Stimulated activated CD8-positive, alpha-beta memory T cell treated with anti-CD3 and anti-CD28 coated beads, Interleukin-7, amount 100 ng/mL, for 48 hours (primary cell): ENCODE measurements at regions not wholly inside any gene's neighbourhood (a gene's known extent, or its start where the extent isn't known, plus 50 kb on each side); places are given as distances from the start of the nearest gene placed in this dataset.

Experiments used
- DNase-seq, 2 donors: peaks; one replicate each; pipeline ENCODE4 v3.0.0-alpha.2; 2020; ENCODE audit warnings: low read depth in 1 of 2; ENCODE audit errors: extremely low read depth in 1 of 2

DNA sequence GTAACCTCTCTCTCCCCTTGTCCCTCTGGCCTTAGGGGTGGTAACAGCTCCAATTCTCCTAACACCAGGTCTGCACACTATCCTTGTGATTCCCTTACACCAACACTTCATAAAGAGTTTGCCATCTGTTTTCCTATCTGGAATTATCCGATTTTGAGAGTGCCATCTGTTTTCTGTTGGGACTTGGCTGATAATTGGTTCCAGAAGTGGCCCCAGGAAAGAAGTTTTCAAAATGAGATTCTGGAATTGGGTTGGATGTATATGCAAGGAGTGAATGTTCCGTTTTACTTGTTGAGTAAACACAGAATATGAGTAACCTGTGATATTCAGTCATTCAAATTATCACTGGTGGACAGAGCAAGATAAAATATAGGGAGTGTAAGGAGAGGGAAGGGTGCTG, 134.1 kb upstream of the HS3ST3A1 start:
- no peak for DNase-seq

DNA sequence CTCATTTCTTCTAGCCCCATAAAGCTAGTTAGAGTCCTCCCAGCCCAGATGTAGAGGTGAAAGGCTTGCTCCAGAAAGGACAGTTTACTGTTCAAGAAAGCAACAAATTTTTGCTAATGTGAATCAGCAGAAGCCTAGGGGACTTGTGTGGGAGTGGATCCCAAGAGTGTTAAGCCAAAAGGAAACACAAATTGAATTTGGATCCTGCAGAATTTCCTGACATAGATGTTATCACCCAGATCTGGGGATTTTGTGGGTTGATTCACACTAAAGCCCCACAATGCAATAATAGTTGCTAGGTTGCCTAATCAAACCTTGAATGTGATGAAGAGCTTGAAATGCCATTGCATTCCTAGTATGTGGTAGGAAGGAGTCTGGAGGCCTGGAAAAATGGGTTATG, 135.2 kb upstream of the HS3ST3A1 start:
- no peak for DNase-seq

DNA sequence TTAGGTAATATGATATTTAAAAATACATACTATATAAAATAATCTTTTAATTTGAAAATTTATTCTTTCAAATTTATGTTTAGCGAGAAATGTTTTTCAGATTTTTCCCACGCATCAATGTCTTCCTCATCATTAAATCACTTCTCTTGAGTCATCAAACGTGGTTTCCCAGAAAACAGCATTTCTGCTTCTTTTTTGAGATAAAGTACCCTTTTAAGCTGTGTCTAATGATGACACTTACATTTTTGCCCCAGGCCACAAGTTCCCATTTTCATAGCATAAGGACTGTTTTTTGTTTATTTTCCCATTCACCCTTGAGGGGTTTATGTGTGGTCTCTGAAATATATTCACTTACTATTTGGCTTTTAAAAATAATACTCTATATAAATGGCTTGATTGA, 139.0 kb upstream of the HS3ST3A1 start:
- no peak for DNase-seq

DNA sequence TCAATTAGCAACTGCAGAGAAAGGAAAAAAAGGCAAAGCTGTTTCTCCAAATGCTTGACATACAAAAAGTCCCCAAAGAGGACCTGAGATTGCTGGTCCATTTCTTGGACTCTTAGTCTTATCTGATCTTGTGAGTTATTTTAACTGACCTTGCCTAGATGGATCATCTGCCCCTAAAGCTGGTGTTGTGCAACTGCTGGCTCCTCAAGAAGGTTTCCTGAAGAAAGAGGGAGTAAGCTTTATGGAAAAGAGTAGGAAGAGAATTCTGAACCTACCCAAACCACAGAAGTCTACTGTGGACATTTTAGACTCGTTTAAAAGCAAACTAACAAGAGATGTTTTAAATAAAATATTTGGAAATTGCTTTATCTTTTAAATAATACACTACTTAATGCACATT, 140.0 kb upstream of the HS3ST3A1 start:
- DNase-seq, result no peak

DNA sequence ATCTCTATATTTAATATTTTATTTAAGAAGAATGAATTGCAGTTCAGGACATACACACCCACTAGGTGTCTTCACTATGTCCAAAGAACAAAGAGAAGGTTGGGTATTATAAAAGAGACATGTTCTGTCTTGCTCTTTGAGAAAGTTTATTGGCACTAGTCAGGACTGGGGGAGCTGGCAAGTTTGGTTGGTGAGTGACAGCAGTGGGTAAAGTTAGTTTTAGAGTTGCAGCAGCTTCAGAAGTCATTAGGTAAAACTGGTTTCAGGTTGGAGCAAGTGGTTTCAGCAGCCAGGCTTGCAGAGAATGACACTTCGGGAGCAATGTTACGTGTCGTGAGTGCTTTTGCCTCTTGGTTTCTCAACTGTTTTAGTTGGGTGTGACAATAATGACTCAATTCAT, 142.2 kb upstream of the HS3ST3A1 start:
- no peak for DNase-seq

DNA sequence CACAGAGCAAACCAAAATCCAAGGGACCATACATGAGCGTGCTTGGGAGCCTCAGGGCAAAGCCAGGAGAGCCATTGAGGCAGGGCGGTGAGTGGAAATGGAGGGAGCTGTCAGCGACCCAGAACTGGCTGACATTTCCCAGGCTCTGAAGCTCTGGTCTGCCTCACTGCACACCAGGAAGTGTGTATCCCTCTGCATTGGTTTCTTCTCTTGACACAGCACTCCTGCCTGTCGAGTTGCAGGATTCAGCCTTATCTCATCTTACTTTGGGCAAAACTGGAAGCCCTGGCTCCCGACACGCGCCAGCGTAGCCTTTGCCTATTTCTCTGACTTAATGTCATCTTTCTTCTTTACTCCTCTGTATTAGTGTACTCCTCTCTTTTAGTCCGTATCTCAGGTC, 144.7 kb upstream of the HS3ST3A1 start:
- DNase-seq, result no peak

DNA sequence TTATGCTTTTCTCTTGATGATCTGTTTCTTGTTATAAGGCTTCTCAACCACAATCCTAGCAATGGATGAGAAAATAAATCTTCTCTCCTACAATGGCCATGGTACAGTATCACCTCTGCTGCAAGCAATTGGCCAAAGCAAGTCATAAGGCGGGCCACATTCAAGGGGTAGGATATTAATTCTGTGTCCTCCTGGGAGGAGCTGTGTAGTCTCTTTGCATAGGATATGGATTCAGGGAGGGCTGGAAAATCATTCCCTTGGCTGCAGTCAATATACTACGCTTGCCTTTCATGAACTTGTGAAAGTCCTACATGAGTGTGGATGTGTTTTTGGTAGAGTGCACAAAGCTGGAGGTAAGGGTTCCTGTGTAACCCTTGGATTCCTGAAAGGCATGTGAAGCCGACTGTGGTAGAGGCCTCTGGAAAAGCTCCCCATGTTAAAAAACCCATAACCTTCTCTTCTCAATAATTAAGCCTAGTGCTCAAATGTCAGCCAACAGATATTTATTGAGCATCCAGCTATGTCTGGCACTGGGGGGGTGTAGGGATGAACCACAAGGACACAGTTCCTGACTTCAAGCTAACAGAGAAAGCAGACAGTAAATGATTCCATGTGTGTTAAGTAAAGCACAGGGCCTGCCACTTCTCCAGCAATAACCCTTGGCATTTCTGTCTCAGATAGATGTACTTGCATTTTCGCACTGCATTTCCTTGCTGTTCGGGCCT, 147.6 kb upstream of the HS3ST3A1 start:
- no peak for DNase-seq

DNA sequence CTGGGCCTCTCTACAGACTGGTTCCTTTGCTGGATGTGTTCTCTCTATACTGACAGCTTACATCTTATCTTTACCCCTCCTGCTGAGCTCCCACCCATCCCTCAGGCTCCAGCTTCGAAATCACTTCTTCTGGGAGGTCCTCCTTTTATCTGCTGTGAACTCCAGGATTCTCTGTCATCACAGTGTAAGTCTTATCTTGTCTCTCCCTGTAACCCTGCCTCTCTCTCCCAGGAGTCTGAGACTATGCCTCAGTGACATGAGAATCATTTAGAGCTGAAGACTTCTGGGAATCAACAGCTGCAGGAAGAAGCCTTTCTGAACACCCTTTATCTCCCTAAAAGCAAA, 148.1 kb upstream of the HS3ST3A1 start:
- no peak for DNase-seq

DNA sequence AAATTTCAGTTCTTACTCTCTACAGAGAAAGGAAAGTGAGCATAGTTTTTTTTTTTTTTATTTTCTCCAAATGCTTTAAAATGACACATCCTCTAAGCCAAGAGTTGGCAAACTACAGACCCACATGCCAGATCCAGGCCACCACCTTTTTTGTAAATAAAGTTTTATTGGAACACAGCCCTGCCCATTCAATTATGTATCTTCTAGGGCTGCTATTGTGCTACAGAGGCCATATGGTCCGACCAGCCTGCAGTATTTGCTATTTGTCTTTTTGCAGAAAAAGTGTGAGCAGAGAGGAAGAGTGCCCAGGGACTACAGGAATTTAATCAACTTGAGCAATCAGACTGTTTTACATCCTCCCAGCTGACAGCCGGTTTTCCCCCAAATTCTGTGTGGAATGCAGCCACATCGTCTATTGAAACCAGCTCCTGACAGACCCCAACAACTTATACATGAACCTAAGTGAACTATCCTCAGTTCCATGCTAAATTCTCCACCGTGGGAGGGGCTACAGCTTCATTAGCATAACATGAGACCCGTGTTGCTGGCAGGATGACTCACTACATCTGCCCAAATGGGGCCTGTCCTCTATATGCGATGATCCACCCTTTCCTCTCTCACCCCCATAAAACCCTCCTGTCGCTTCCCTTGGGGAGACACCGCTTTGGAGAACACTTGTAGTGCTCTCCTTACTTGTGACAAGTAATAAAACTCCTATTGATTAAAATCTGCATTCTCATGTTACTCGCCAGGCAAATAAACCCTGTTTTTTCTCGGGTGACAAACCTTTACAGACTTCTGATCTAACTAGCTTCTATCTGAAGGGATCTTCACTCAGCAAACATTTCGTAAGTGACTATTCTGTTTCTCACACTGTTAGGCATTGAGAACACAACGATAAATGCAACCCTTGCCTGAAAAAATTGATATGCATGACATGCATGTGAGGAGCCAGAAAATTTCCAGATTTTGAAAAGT, 149.4 kb upstream of the HS3ST3A1 start:
- DNase-seq, result no peak

DNA sequence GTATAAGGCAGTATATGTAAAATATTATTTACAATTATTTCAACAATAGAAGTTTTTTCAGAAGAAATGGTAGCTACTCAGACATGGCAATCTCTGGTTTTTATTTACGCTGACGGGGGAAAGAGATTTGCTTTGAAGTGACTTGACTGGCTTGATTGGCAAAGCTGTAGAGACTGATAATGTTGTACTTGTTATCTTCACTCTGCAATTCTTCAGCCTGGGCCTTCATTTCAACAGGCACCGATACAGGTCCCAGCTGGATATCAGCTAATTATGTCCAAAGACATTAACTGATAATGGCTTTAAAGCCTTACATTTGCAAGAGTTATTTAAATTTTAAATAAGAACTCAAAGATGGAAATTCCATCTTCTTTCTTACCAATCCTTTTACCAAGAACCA, 151.4 kb upstream of the HS3ST3A1 start:
- no peak for DNase-seq

DNA sequence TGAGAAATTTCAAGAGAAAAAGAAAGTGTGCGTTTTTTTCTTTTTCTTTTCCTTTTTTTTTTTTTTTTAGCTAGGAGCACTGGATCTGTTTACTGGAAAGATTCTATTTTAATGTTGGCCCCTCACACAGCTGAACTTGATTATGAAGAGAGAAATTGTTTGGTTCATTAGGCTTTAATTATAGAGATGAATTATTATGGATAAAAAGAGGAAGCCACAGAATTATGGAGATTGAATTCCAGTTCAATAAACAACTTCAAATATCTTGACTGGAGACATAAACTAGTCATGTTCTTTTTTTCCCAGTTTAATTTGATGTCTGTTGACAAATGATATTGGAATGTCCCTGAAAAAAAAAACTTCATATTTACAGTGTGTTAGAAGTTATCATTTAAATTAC, 152.0 kb upstream of the HS3ST3A1 start:
- DNase-seq, result no peak

DNA sequence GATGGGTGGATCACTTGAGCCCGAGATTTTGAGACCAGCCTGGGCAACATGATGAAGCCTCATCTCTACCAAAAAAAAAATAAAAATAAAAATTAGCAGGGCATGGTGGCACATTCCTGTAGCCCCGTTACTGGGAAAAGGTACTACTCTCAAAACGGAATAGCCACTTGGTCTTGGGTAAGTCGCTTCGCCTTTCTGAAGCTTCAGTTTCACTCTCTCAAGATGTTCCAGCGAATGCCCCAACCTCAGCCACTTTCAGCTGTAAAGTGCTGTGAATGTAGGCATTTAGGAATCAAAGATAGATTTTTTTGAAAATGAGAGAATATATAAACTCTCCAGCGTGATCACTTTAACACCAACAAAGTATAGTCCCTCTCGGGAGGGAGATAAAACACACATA, 154.1 kb upstream of the HS3ST3A1 start:
- no peak for DNase-seq

DNA sequence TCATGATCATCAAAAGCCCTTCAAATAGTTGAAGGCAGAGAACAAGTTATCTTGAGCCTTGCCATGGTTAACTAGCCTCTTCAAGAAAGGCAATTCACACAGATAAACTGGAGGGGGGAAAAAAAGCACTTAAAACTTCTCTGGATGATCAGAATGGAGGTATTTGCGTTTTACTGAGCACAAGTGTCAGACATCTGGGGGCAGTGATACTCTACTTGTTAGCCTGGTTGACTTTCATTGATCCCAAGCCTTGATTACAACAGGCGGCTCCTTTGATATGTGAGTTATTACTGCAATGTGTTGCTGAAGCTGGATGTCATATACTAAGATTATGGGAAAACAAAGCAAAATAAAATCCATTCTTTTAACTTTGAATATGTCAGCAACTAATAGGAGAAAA, 155.0 kb upstream of the HS3ST3A1 start:
- no peak for DNase-seq

DNA sequence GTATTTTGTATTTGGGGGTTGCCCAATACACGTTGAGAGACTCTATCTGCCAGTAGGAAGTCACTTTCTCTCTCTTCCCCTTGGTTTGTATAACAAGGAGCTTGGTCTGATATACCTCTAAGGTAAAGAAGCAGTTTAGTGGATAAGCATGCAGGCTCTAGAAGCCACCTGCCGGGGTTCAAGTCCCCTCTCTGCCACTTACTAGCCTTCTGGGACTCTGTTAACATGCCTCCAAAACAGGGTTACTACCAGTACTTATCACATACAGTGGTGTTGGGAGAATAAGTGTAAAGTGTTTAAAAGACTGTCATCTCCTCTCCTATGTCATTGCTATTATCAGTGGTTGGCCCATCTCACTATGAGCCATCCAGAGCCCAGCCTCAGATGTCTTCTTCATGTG, 156.1 kb upstream of the HS3ST3A1 start:
- DNase-seq, result no peak

DNA sequence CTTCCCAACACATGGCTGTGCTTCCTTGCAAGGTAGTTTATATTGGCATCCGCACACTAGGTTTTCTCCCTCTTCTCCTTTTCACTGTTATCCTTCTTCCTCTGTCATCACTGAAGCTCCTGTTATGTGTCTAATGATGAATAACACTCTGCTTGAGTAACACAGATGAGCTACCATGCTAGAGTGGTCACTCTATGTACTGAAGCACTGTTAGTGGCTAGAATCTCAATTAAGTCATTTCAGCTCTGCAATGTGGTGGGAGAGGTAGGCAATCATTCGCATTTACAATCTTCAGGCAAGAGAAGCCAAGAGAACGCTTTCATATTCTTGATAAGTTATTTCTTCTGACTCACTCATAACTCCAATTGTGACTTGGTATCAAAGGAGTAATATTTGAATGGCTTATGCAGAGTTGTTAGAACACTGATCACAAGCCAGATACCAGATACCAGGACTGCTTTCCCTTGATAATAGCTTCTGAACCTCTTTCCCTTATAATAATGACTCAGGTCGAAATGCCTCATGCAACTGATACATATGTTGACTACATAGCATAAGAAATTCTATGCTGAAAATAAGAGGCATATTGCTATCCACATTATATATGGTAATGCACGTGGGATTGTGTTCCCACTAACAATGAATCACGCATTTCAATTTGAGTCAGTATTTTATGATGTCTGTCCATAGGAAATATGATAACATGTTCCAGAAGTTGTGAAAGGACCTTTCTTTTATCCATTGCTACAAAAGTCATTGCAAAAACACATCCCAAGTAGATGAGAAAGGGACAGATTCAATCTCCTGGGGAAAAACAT, 158.0 kb upstream of the HS3ST3A1 start:
- no peak for DNase-seq

DNA sequence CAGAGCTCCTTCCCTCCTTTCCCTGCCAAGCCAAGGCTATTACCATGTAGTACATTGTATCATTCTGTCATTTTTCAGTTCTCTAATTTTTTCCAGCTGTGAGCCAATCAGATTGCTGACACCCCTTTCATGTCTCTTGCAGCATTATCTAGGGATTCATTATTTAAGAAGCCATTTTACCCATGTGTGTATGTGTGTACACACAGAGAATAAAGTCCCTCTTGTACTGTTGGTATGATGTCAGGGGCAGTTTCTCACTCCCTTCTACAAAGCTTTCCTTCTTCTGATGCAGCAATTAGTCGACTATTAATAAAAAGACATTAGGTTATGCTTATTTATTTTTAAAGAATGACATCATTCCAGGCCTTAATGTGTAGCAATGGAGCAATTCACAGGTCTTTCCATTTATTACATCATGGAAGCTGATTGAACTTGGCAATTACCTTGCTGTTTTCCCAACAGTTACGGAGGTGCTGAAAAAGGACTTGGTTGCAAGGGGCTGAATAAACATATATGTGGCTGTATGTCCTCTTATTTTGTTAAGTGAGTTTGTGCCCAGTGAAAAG, 159.4 kb upstream of the HS3ST3A1 start:
- no peak for DNase-seq

DNA sequence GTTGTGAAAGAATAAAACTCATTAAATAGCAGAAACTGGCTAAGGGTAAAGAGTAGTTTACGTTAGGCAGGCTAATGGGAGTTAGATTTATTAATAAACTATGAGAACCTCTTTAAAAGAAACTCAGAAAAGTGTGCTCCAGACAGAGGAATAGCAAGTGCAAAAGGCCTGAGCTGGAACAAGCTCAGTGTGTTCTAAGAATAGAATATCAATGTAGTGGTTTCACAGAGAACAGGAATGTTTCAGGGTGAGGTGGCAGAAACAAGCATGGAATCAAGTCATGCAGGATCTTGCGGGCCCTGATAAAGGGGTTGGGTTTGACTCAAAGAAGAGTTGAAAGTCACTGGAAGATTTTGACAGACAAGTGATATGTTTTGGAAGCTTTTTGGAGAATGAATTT, 164.0 kb upstream of the HS3ST3A1 start:
- no peak for DNase-seq

DNA sequence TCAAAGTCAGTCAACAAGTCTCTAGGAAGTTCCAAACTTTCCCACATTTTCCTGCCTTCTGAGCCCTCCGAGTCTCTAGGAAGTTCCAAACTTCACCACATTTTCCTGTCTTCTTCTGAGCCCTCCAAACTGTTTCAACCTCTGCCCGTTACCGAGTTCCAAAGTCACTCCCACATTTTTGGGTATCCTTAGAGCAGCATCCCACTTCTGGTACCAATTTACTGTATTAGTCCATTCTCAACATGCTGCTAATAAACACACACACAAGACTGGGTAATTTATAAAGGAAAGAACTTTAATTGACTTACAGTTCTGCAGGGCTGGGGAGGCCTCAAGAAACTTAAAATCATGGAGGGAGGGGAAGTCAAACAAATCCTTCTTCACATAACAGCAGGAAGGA, 169.0 kb upstream of the HS3ST3A1 start:
- DNase-seq, result no peak

DNA sequence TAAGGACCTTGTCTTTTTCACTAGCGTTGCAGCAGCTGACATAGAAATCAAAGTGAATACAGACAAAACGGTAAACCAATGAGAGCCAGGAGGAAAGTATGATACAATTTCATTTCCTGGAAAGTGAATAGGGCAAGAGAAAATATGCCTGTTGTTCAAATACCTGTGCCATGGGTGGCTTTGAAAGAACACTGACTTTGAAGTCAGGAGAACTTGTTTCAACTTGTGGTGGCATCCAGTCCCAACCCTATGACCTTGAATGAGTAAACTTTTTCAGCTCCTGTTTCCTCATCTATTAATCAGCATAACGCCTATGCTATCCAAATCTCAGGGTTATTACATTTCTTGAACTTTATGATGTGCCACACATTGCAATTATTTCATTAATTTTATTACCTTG, 173.7 kb upstream of the HS3ST3A1 start:
- no peak for DNase-seq

DNA sequence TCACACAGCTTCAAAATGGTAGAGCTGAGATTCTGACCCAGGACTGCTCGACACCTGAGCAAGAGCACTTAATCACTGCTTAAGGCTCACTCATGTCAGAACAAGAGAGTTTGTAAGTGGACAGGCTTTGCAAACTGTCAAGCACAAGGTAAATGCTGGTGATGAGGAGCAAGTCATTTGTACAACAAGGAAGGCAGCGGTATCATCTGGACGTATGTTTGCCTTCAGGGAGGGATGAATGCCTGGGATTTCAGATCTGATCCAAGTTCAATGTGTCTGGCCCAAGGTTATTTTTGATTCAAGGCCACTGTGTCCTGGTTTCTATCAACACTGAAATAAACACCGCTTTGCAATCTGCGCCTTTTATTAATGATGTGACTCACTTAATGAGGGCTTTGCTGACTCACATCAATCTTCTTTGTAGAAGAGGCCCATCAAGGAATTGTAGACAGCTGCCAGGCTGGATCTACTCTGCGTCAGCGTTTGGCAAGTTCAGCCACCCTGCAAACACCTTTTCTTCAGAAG, 174.4 kb upstream of the HS3ST3A1 start:
- no peak for DNase-seq

DNA sequence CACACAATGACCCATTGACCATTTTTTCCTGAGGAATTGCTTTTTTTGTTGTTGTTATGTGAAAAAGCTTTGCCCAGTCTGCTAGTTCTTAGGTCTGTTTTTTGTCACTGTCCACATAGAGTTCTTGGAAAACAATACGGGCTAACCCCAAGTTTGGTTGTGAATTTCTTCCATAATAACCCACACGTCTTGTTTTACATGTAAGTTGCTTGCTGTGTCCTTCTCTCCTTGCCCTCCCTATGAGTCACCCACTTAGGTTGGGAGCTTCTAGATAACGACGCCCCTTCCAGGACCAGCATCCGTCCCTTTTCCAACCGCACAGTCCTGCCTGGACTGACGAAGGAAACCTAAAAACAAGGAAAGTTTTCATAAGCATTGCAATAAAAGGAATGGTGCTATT, 175.3 kb upstream of the HS3ST3A1 start:
- no peak for DNase-seq
